IMR-90 (cell line): ENCODE measurements at regions not wholly inside any gene's neighbourhood (a gene's known extent, or its start where the extent isn't known, plus 50 kb on each side); places are given as distances from the start of the nearest gene placed in this dataset.

Experiments
- ATAC-seq: fragments of 200-7000 bp; cut with Tn5 transposase; 2 replicates; pipeline ENCODE4 v1.9.1; 2020; ENCODE audit warnings: low read depth, mild to moderate bottlenecking, moderate library complexity
- BruUV-seq: library from RNA; stranded (reverse); fragments of 400-500 nt; replicated peaks from 2 replicates; lab custom pipeline; 2021; lab: Mats Ljungman, UMichigan
- CTCF ChIA-PET: fragments of 300-600 bp; formaldehyde crosslinking; extraction: SDS; loops from one replicate; lab custom pipeline; 2021; ENCODE audit warnings: antibody characterized with exemption; lab: Yijun Ruan, JAX
- POLR2A ChIA-PET: fragments of 300-600 bp; sonication (Branson Sonifier 250); formaldehyde crosslinking; loops from one replicate; lab custom pipeline; 2022; ENCODE audit warnings: antibody characterized with exemption; ENCODE audit not compliant: unreplicated experiment; lab: Charles Lee
- DNase-seq: peaks from one replicate; pipeline ENCODE4 v3.0.0; 2013
- H2AFZ ChIP-seq: replicated peaks from 2 replicates; pipeline ENCODE3; 2013; ENCODE audit warnings: low read length, mild to moderate bottlenecking; ENCODE audit not compliant: poor library complexity
- H2AK5ac ChIP-seq: 2 replicates; pipeline ENCODE4 v1.6.1; 2013; ENCODE audit warnings: low read depth, low read length, inconsistent platforms
- H2AK9ac ChIP-seq: replicated peaks from 2 replicates; pipeline ENCODE3; 2013; ENCODE audit warnings: mild to moderate bottlenecking, low read depth, low read length, moderate library complexity; ENCODE audit not compliant: poor library complexity
- H2BK120ac ChIP-seq: 2 replicates; pipeline ENCODE4 v1.6.1; 2013; ENCODE audit warnings: low read depth, low read length, inconsistent platforms
- H2BK15ac ChIP-seq: 3 replicates; pipeline ENCODE4 v1.6.1; 2013; ENCODE audit warnings: low read depth, low read length, inconsistent platforms
- H2BK20ac ChIP-seq: 2 replicates; pipeline ENCODE4 v1.6.1; 2013; ENCODE audit warnings: low read depth, mild to moderate bottlenecking, inconsistent platforms, low read length, moderate library complexity
- H2BK5ac ChIP-seq: 2 replicates; pipeline ENCODE4 v1.6.1; 2013; ENCODE audit warnings: mild to moderate bottlenecking, low read depth, low read length, inconsistent platforms; ENCODE audit not compliant: poor library complexity, severe bottlenecking
- H3K14ac ChIP-seq: replicated peaks from 2 replicates; pipeline ENCODE4 v1.6.1; 2013; ENCODE audit warnings: low read depth, low read length, inconsistent platforms
- H3K18ac ChIP-seq: 2 replicates; pipeline ENCODE4 v1.6.1; 2013; ENCODE audit warnings: low read depth, low read length, control low read depth
- H3K23ac ChIP-seq: 2 replicates; pipeline ENCODE4 v1.6.1; 2013; ENCODE audit warnings: low read depth, low read length, inconsistent platforms
- H3K27ac ChIP-seq: 2 replicates; pipeline ENCODE4 v1.5.1; 2013; ENCODE audit warnings: mild to moderate bottlenecking, control low read depth, low read length; ENCODE audit not compliant: insufficient read depth
- H3K27me3 ChIP-seq: 2 replicates; pipeline ENCODE4 v1.6.1; 2013; ENCODE audit warnings: low read length; ENCODE audit not compliant: control insufficient read depth, insufficient read depth
- H3K36me3 ChIP-seq: 2 replicates; pipeline ENCODE4 v1.6.1; 2013; ENCODE audit warnings: low read length, mixed read lengths; ENCODE audit not compliant: control insufficient read depth, insufficient read depth
- H3K4ac ChIP-seq: 2 replicates; pipeline ENCODE4 v1.6.1; 2013; ENCODE audit warnings: low read depth, low read length, inconsistent platforms
- H3K4me1 ChIP-seq: 2 replicates; pipeline ENCODE4 v1.6.1; 2013; ENCODE audit warnings: low read length, mixed read lengths; ENCODE audit not compliant: control insufficient read depth, insufficient read depth
- H3K4me2 ChIP-seq: 2 replicates; pipeline ENCODE4 v1.6.1; 2013; ENCODE audit warnings: low read depth, mild to moderate bottlenecking, control low read depth, low read length, moderate library complexity
- H3K4me3 ChIP-seq: 2 replicates; pipeline ENCODE4 v1.5.1; 2013; ENCODE audit warnings: low read depth, mild to moderate bottlenecking, control low read depth, low read length, moderate library complexity; ENCODE audit not compliant: insufficient read depth
- H3K56ac ChIP-seq: 2 replicates; pipeline ENCODE4 v1.6.1; 2013; ENCODE audit warnings: low read length, inconsistent platforms; ENCODE audit not compliant: insufficient read depth; ENCODE audit errors: extremely low read depth
- H3K79me1 ChIP-seq, 2 experiments: 2 replicates each; pipeline ENCODE4 v1.6.1; 2013; ENCODE audit warnings: low read length in 2 of 2, inconsistent platforms in 1 of 2, low read depth in 1 of 2
- H3K9ac ChIP-seq: 2 replicates; pipeline ENCODE4 v1.6.1; 2013; ENCODE audit warnings: low read depth, low read length, control low read depth
- H3K9me1 ChIP-seq: 2 replicates; pipeline ENCODE4 v1.6.1; 2013; ENCODE audit warnings: low read length, inconsistent platforms; ENCODE audit not compliant: insufficient read depth
- H3K9me3 ChIP-seq: 2 replicates; pipeline ENCODE4 v1.6.1; 2013; ENCODE audit warnings: low read length; ENCODE audit not compliant: control insufficient read depth, insufficient read depth
- H4K20me1 ChIP-seq: 2 replicates; pipeline ENCODE4 v1.6.1; 2013; ENCODE audit warnings: low read length, inconsistent platforms; ENCODE audit not compliant: insufficient read depth
- H4K5ac ChIP-seq: 2 replicates; pipeline ENCODE4 v1.6.1; 2013; ENCODE audit warnings: mild to moderate bottlenecking, low read depth, low read length, control low read depth
- H4K8ac ChIP-seq, 2 experiments: 2 replicates each; pipeline ENCODE4 v1.6.1; 2013; ENCODE audit warnings: low read depth in 2 of 2, low read length in 2 of 2, control low read depth in 1 of 2, inconsistent platforms in 1 of 2
- H4K91ac ChIP-seq: 2 replicates; pipeline ENCODE4 v1.6.1; 2013; ENCODE audit warnings: low read depth, low read length, inconsistent platforms; ENCODE audit not compliant: insufficient read depth
- ELK1 ChIP-seq: fragments of 150-350 bp; IDR thresholded peaks from 2 replicates; pipeline ENCODE4 v1.6.1; 2016; ENCODE audit warnings: low read depth, mild to moderate bottlenecking, low read length, moderate library complexity, borderline replicate concordance
- MAZ ChIP-seq: IDR thresholded peaks from 2 replicates; pipeline ENCODE4 v1.6.1; 2012; ENCODE audit warnings: low read depth, mild to moderate bottlenecking, low read length, improper control_type of control experiment, moderate library complexity, borderline replicate concordance
- RAD21 ChIP-seq: IDR thresholded peaks from 2 replicates; pipeline ENCODE4 v1.6.1; 2012; ENCODE audit warnings: low read length, improper control_type of control experiment
- WGBS, 2 experiments: methylation state at CpG; one replicate each; pipeline versions ENCODE4 v1.1.5 to v1.1.7; 2013; ENCODE audit warnings: missing lambda C conversion rate in 2 of 2; ENCODE audit not compliant: insufficient read length in 1 of 2; ENCODE audit errors: extremely low coverage in 2 of 2; 5-methylcytosine and 5-hydroxymethylcytosine counted together
- dilution Hi-C: fragments of 300-500 bp; cut with HindIII; formaldehyde crosslinking; loops from one replicate; pipeline ENCODE4 v1.14.3; 2018; ENCODE audit warnings: low sequenced_read_pairs; ENCODE audit not compliant: unreplicated experiment
- in situ Hi-C: fragments of 300-500 bp; cut with MboI; formaldehyde crosslinking; loops from 3 replicates; pipeline ENCODE4 v1.14.3; 2019; ENCODE audit warnings: low sequenced_read_pairs, inconsistent platforms, mixed read lengths
- intact Hi-C: fragments of 100-400 bp; cut with micrococcal nuclease; formaldehyde crosslinking; loops from 2 replicates; pipeline ENCODE4 v1.10.0; 2022

DNA sequence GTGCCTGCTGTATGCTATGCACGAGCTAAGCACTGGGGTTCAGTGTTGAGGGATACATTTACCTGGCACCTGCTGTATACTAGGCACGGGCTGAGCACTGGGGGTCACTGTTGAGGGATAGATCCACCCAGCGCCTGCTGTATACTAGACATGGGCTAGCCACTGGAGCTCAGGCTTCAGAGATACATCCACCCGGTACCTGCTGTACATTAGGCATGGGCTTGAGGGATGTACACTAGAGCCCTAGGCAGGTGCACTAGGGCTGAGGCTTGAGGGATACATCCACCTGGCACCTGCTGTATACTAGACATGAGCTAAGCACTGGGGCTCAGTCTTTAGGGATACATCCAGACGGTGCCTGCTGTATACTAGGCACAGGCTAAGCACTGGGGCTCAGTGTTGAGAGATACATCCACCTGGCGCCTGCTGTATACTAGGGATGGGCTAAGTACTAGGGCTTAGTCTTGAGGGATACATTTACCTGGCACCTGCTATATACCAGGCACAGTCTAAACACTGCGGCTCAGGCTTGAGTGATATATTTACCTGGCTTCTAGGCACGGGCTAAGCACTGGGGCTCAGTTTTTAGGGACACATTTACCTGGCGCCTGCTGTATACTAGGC is 92.7 kb downstream of the ADRA2C start:
- Histone ChIP-seq H3K9ac (no peak overlapping the region), H3K27ac (no peak overlapping the region), H3K9me1 (no peaks in the 10 kb centered on the region), H2BK5ac (no peak overlapping the region), H3K18ac (no peak overlapping the region), H4K5ac (no peak overlapping the region), H3K9me3 (no peaks in the 10 kb centered on the region), H3K4ac (no peak overlapping the region), H2AK5ac (no peak overlapping the region), H3K56ac (no peak overlapping the region), H3K14ac (no peak overlapping the region), H3K23ac (no peak overlapping the region), H3K4me3 (no peak overlapping the region), H4K8ac (no peak overlapping the region), H2BK120ac (no peak overlapping the region), H3K79me1 (no peaks in the 10 kb centered on the region), H2AFZ (no peak overlapping the region), H2BK20ac (no peak overlapping the region), H3K4me1 (no peaks in the 10 kb centered on the region), H4K20me1 (no peaks in the 10 kb centered on the region), H3K36me3 (no peaks in the 10 kb centered on the region), H4K91ac (no peak overlapping the region), H2BK15ac (no peak overlapping the region), H3K4me2 (no peak overlapping the region), H2AK9ac (no peak overlapping the region), H3K27me3 (peaks cover 63% of the 10 kb centered on the region)
- BruUV-seq = no TSS peak
- intact Hi-C loops = no loop called here
- ATAC-seq (no peak), DNase-seq (no peak)
- in situ Hi-C loops = no loop called here
- POLR2A ChIA-PET = no interaction called here
- no peak for TF ChIP-seq ELK1
- no peak for TF ChIP-seq MAZ
- TF ChIP-seq RAD21 = no peak
- dilution Hi-C loops = no loop called here
- WGBS, 2 experiments = 82% methylated on average over 6 of the region's 9 CpGs; no CpG with 5 or more reads in 1 of the 2 experiments
- CTCF ChIA-PET = no interaction called here
